K562 (cell line): ENCODE measurements at regions not wholly inside any gene's neighbourhood (a gene's known extent, or its start where the extent isn't known, plus 50 kb on each side); places are given as distances from the start of the nearest gene placed in this dataset.

ENCODE experiments used
- ATAC-seq: fragments of 200-7000 bp; cut with Tn5 transposase; 3 replicates; pipeline ENCODE4 v1.9.1; 2020; ENCODE audit warnings: moderate library complexity
- BruUV-seq: library from RNA; stranded (reverse); fragments of 400-500 nt; replicated peaks from 2 replicates; lab custom pipeline; 2021; lab: Mats Ljungman, UMichigan
- CTCF ChIA-PET: fragments of 300-600 bp; formaldehyde crosslinking; extraction: SDS; loops from one replicate; lab custom pipeline; 2021; ENCODE audit warnings: low intra/inter-chr PET ratio; lab: Yijun Ruan, JAX
- POLR2A ChIA-PET: fragments of 300-600, 350-650 bp; sonication (Branson Sonifier 250); formaldehyde crosslinking; extraction: SDS; loops from one replicate; lab custom pipeline; 2021; ENCODE audit warnings: antibody characterized with exemption, inconsistent platforms; lab: Yijun Ruan, JAX
- DNase-seq, 4 experiments: peaks; one replicate each; pipeline versions ENCODE4 v3.0.0 to v3.0.0-alpha.2; 2011 to 2018; ENCODE audit warnings: low spot score in 3 of 4, mixed read lengths in 3 of 4; ENCODE audit errors: extremely low read depth in 1 of 4
- FAIRE-seq: peaks from 2 replicates; lab custom pipeline; 2011; peaks lifted over from hg19 to GRCh38; lab: Jason Lieb, UNC
- H2AFZ ChIP-seq: 2 replicates; pipeline ENCODE4 v1.6.0; 2011; ENCODE audit warnings: low read depth, low read length, control low read depth, inconsistent platforms
- H3K27ac ChIP-seq: fragments of 200-600 bp; 3 replicates; pipeline ENCODE4 v1.8.0; 2011; ENCODE audit warnings: low read depth, mild to moderate bottlenecking, control low read depth, inconsistent platforms, low read length, moderate library complexity, mixed read lengths; ENCODE audit errors: extremely low read depth
- H3K27me3 ChIP-seq, 2 experiments: fragments of 300-600 bp in 1 of 2; 2 replicates in 1 of 2; 3 replicates in 1 of 2; pipeline versions ENCODE4 v1.6.0 to v1.8.0; 2011; ENCODE audit warnings: inconsistent platforms in 2 of 2, low read length in 2 of 2, mild to moderate bottlenecking in 1 of 2, mixed read lengths in 1 of 2, moderate library complexity in 1 of 2; ENCODE audit not compliant: control insufficient read depth in 2 of 2, insufficient read depth in 2 of 2
- H3K36me3 ChIP-seq: fragments of 300-600 bp; 3 replicates; pipeline ENCODE4 v1.8.0; 2011; ENCODE audit warnings: mild to moderate bottlenecking, low read length, inconsistent platforms; ENCODE audit not compliant: control insufficient read depth, insufficient read depth
- H3K4me1 ChIP-seq, 2 experiments: fragments of 200-600 bp in 1 of 2; replicated peaks in 1 of 2; 2 replicates in 1 of 2; 3 replicates in 1 of 2; pipeline versions ENCODE4 v1.5.1 to v1.8.0; 2011; ENCODE audit warnings: inconsistent platforms in 2 of 2, low read length in 2 of 2, mild to moderate bottlenecking in 1 of 2, mixed read lengths in 1 of 2, moderate library complexity in 1 of 2; ENCODE audit not compliant: control insufficient read depth in 2 of 2, insufficient read depth in 2 of 2
- H3K4me2 ChIP-seq: 2 replicates; pipeline ENCODE4 v1.6.1; 2011; ENCODE audit warnings: low read length, control low read depth, inconsistent platforms, mixed read lengths; ENCODE audit not compliant: insufficient read depth
- H3K4me3 ChIP-seq: fragments of 200-600 bp; sonication (generic), shearing (Covaris generic); 2 replicates; pipeline ENCODE4 v1.5.1; 2016; ENCODE audit warnings: control low read depth, inconsistent platforms
- H3K79me2 ChIP-seq: fragments of 200-600 bp; 3 replicates; pipeline ENCODE4 v1.8.0; 2011; ENCODE audit warnings: low read length, inconsistent platforms; ENCODE audit not compliant: control insufficient read depth, insufficient read depth
- H3K9ac ChIP-seq, 2 experiments: 2 replicates each; pipeline versions ENCODE4 v1.6.0 to v1.6.1; 2011; ENCODE audit warnings: low read depth in 2 of 2, low read length in 2 of 2, control low read depth in 1 of 2, inconsistent platforms in 1 of 2, mild to moderate bottlenecking in 1 of 2, mixed read lengths in 1 of 2; ENCODE audit not compliant: insufficient read depth in 1 of 2
- H3K9me1 ChIP-seq: one replicate; pipeline ENCODE4 v1.6.0; 2011; ENCODE audit warnings: inconsistent platforms, mild to moderate bottlenecking, low read length, moderate library complexity; ENCODE audit not compliant: control insufficient read depth, insufficient read depth
- H3K9me3 ChIP-seq: replicated peaks from 2 replicates; pipeline ENCODE4 v1.5.1; 2011; ENCODE audit warnings: low read depth, low read length, inconsistent platforms; ENCODE audit not compliant: control insufficient read depth, insufficient read depth
- H4K20me1 ChIP-seq: replicated peaks from 2 replicates; pipeline ENCODE4 v1.6.1; 2011; ENCODE audit warnings: low read length, inconsistent platforms, mixed read lengths; ENCODE audit not compliant: control insufficient read depth, insufficient read depth
- CCNT2 ChIP-seq: IDR thresholded peaks from 2 replicates; pipeline ENCODE4 v1.6.1; 2011; ENCODE audit warnings: borderline replicate concordance, low read depth, mild to moderate bottlenecking, moderate library complexity, mixed read lengths, low read length; ENCODE audit not compliant: insufficient read length; ENCODE audit errors: extremely low read depth
- EZH2 ChIP-seq: IDR thresholded peaks from 2 replicates; pipeline ENCODE4 v1.6.1; 2012; ENCODE audit warnings: low read depth, mild to moderate bottlenecking, inconsistent platforms, low read length, borderline replicate concordance
- KAT8 ChIP-seq: fragments of 450-650 bp; IDR thresholded peaks from 2 replicates; pipeline ENCODE4 v1.6.1; 2016; ENCODE audit warnings: low read depth, mild to moderate bottlenecking
- KLF10 ChIP-seq: fragments of 250-450 bp; sonication (Bioruptor Pico); IDR thresholded peaks from 2 replicates; pipeline ENCODE4 v1.6.1; 2021; ENCODE audit warnings: matching md5 sums
- LEF1 ChIP-seq: fragments of 450-650 bp; IDR thresholded peaks from 2 replicates; pipeline ENCODE4 v1.6.1; 2016; ENCODE audit warnings: mild to moderate bottlenecking
- MITF ChIP-seq: IDR thresholded peaks from 2 replicates; pipeline ENCODE4 v1.6.1; 2014; ENCODE audit warnings: antibody characterized with exemption
- NCOA6 ChIP-seq: fragments of 450-650 bp; IDR thresholded peaks from 2 replicates; pipeline ENCODE4 v1.6.1; 2017; ENCODE audit warnings: mild to moderate bottlenecking
- PHF20 ChIP-seq: fragments of 450-650 bp; IDR thresholded peaks from 2 replicates; pipeline ENCODE4 v1.6.1; 2018; ENCODE audit not compliant: partially characterized antibody
- TBL1XR1 ChIP-seq, 2 experiments: IDR thresholded peaks; 2 replicates each; pipeline ENCODE4 v1.6.1; 2012; ENCODE audit warnings: improper control_type of control experiment in 2 of 2, low read length in 2 of 2, mild to moderate bottlenecking in 1 of 2
- TBP ChIP-seq: optimal IDR thresholded peaks from 2 replicates; pipeline ENCODE3; 2011; ENCODE audit warnings: low read depth, low read length, improper control_type of control experiment
- ZNF140 ChIP-seq: fragments of 250-450 bp; sonication (Bioruptor Pico); IDR thresholded peaks from 2 replicates; pipeline ENCODE4 v1.8.0; 2021; ENCODE audit warnings: moderate library complexity, mild to moderate bottlenecking, inconsistent platforms
- ZNF316 ChIP-seq: fragments of 450-650 bp; IDR thresholded peaks from 2 replicates; pipeline ENCODE4 v1.6.1; 2016
- ZNF408 ChIP-seq: fragments of 250-450 bp; sonication (Bioruptor Pico); IDR thresholded peaks from 2 replicates; pipeline ENCODE4 v1.4.0; 2020; ENCODE audit warnings: low read depth, mild to moderate bottlenecking, moderate library complexity
- ZNF436 ChIP-seq: fragments of 250-450, 450-650 bp; sonication (Bioruptor Pico); formaldehyde crosslinking; IDR thresholded peaks from 2 replicates; pipeline ENCODE4 v1.7.0; 2020; ENCODE audit warnings: mild to moderate bottlenecking
- ZSCAN32 ChIP-seq: fragments of 450-650 bp; formaldehyde crosslinking; IDR thresholded peaks from 2 replicates; pipeline ENCODE4 v1.4.0; 2020; ENCODE audit warnings: mild to moderate bottlenecking, moderate library complexity
- WGBS: fragments of 100-300 bp; shearing (Covaris generic); methylation state at CpG from one replicate; pipeline ENCODE4 v1.1.6; 2016; ENCODE audit warnings: low coverage, mixed read lengths; ENCODE audit not compliant: insufficient coverage; ENCODE audit errors: missing lambda C conversion rate; 5-methylcytosine and 5-hydroxymethylcytosine counted together
- in situ Hi-C: fragments of 300-500 bp; cut with MboI; formaldehyde crosslinking; loops from 4 replicates; pipeline ENCODE4 v1.15.0; 2018; ENCODE audit warnings: inconsistent platforms, mixed read lengths
- intact Hi-C: fragments of 100-400 bp; cut with micrococcal nuclease; formaldehyde crosslinking; loops from 2 replicates; pipeline ENCODE4 v1.14.2; 2022
- TF ChIP-seq, protein P1 (sequence below): sonication (generic); formaldehyde crosslinking; IDR thresholded peaks from 2 replicates; pipeline ENCODE4 v1.9.0; 2022; ENCODE audit warnings: mild to moderate bottlenecking, missing genetic modification reagents
- TF ChIP-seq, protein P2 (sequence below): fragments of 250-450 bp; sonication (Bioruptor Pico); IDR thresholded peaks from 2 replicates; pipeline ENCODE4 v1.8.0; 2022; ENCODE audit warnings: inconsistent platforms

DNA sequence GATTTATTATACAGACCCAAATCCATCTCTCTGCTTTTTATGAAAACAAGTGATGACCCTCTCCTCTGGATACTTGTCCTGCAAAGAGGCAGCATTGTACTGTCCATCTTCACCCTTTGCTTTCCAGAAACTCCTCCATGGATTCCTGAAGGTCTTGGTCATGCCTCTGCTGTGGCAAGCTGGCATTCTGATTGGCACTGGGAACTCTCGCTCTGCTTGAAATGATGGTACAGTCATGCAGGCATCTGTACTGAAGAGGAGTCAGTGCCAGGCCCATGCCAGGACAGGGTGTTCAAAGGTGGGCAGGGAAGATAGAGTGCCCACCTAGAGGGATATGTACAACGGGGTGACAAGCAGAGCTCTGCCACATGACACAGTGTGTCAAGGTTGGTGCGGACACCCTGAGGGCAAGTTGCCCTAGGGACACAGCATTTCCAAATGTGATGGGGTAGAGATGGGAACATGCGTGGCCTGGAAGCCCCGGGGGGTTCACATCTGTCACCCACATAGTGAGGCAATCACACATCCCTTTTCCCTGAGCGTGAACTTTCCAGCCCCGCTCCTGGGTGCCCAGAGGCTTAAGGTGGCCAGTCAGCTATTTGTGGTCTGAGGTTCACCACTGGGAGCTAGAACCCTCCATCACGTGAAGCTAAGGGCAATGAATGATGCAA lies 235.7 kb upstream of the TCERG1L start:
- intact Hi-C loops = no loop called here
- TF ChIP-seq ZNF408 (CRISPR knock-in tag) (no peak), LEF1 (no peak), ZNF140 (no peak), PHF20 (no peak), ZSCAN32 (CRISPR knock-in tag) (no peak), NCOA6 (no peak), TBP (no peak), ZNF316 (no peak), KLF10 (CRISPR knock-in tag) (no peak), ZNF436 (CRISPR knock-in tag) (no peak), MITF (no peak), KAT8 (no peak), TBL1XR1 (IDR thresholded peaks at IDR 0.05; ENCODE audit: low read length in 2 of 2) (no peak), CCNT2 (no peak), EZH2 (no peak)
- TF ChIP-seq, protein P1, sequence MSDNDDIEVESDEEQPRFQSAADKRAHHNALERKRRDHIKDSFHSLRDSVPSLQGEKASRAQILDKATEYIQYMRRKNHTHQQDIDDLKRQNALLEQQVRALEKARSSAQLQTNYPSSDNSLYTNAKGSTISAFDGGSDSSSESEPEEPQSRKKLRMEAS (CRISPR knock-in tag) = no peak
- TF ChIP-seq, protein P2, sequence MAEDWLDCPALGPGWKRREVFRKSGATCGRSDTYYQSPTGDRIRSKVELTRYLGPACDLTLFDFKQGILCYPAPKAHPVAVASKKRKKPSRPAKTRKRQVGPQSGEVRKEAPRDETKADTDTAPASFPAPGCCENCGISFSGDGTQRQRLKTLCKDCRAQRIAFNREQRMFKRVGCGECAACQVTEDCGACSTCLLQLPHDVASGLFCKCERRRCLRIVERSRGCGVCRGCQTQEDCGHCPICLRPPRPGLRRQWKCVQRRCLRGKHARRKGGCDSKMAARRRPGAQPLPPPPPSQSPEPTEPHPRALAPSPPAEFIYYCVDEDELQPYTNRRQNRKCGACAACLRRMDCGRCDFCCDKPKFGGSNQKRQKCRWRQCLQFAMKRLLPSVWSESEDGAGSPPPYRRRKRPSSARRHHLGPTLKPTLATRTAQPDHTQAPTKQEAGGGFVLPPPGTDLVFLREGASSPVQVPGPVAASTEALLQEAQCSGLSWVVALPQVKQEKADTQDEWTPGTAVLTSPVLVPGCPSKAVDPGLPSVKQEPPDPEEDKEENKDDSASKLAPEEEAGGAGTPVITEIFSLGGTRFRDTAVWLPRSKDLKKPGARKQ (CRISPR knock-in tag) = no peak
- TF ChIP-seq, all 486 proteins: peak for 0
- ATAC-seq (no peak), FAIRE-seq (no peak), DNase-seq (no peak)
- CTCF ChIA-PET = no interaction called here
- Histone ChIP-seq H3K4me1 (no peaks in the 10 kb centered on the region), H3K9me1 (no peaks in the 10 kb centered on the region), H3K9ac (no peak overlapping the region), H3K4me2 (no peak overlapping the region), H2AFZ (no peak overlapping the region), H3K27me3 (peaks cover 0 to 22% of the 10 kb centered on the region in 2 experiments; a peak in 1 of 5 replicates), H3K27ac (no peak overlapping the region), H3K4me3 (no peak overlapping the region), H4K20me1 (no peaks in the 10 kb centered on the region; the same call in 1 of the 2 replicates), H3K79me2 (no peaks in the 10 kb centered on the region), H3K36me3 (no peaks in the 10 kb centered on the region), H3K9me3 (no peaks in the 10 kb centered on the region)
- POLR2A ChIA-PET = no interaction called here
- no TSS peak for BruUV-seq
- in situ Hi-C loops = no loop called here
- WGBS = 3% methylated on average over 3 of the region's 8 CpGs
